Breast epithelium (tissue), 4 donors: ENCODE measurements at regions not wholly inside any gene's neighbourhood (a gene's known extent, or its start where the extent isn't known, plus 50 kb on each side); places are given as distances from the start of the nearest gene placed in this dataset.
"Not testable (repeated sequence)": the region's sequence is repeated elsewhere in the genome, so short reads cannot be mapped to it uniquely, and the experiment has no call there.

Experiments used
- DNase-seq, 2 donors: peaks; one replicate each; pipeline ENCODE4 v3.0.0-alpha.2; 2019; ENCODE audit warnings: low spot score in 2 of 2
- H3K27ac ChIP-seq, 2 donors: fragments of 200-600 bp; sonication (generic) in 1 of 2; one replicate each; pipeline ENCODE4 v1.5.1; 2016 to 2019; ENCODE audit warnings: mild to moderate bottlenecking in 1 of 2
- H3K27me3 ChIP-seq, 2 donors: fragments of 200-600 bp; sonication (generic) in 1 of 2; one replicate each; pipeline versions ENCODE4 v1.5.1 to v1.6.0; 2017 to 2019; ENCODE audit warnings: control low read depth in 1 of 2, mild to moderate bottlenecking in 1 of 2
- H3K36me3 ChIP-seq: fragments of 200-600 bp; one replicate; pipeline ENCODE4 v1.5.1; 2019
- H3K4me1 ChIP-seq, 2 donors: fragments of 200-600 bp; sonication (generic); one replicate each; pipeline ENCODE4 v1.5.1; 2016 to 2019; ENCODE audit warnings: control low read depth in 1 of 2
- H3K4me3 ChIP-seq, 3 donors: fragments of 200-600 bp; sonication (generic); 1 replicate in 2 of 3; 2 replicates in 1 of 3; pipeline ENCODE4 v1.5.1; 2016 to 2019; ENCODE audit warnings: mild to moderate bottlenecking in 3 of 3, moderate library complexity in 2 of 3
- H3K9me3 ChIP-seq, 2 donors: fragments of 200-600 bp; sonication (generic) in 1 of 2; one replicate each; pipeline ENCODE4 v1.5.1; 2016 to 2019; ENCODE audit warnings: control low read depth in 1 of 2
- POLR2A ChIP-seq: fragments of 450-650 bp; IDR thresholded peaks from one replicate; pipeline ENCODE4 v1.6.1; 2016; ENCODE audit warnings: antibody characterized with exemption, mild to moderate bottlenecking, moderate library complexity
- POLR2AphosphoS5 ChIP-seq, 3 donors: sonication (generic); formaldehyde crosslinking; IDR thresholded peaks; one replicate each; pipeline ENCODE4 v1.6.1; 2017; ENCODE audit warnings: antibody characterized with exemption in 3 of 3
- intact Hi-C: fragments of 100-400 bp; cut with DNase I; formaldehyde crosslinking; loops from one replicate; pipeline ENCODE4 v1.15.1; 2023; ENCODE audit warnings: low total_unique reads
- TF ChIP-seq, protein P1 (sequence below), 3 donors: fragments of 450-650 bp; IDR thresholded peaks; one replicate each; pipeline ENCODE4 v1.5.1; 2016 to 2017; ENCODE audit warnings: antibody characterized with exemption in 3 of 3, mild to moderate bottlenecking in 3 of 3, moderate library complexity in 3 of 3

- Histone ChIP-seq H3K9me3 (peaks cover 0 to 8% of the 10 kb centered on the region in 2 donors), H3K36me3 (no peaks in the 10 kb centered on the region), H3K4me3 (no peak overlapping the region), H3K27me3 (no peaks in the 10 kb centered on the region), H3K4me1 (no peaks in the 10 kb centered on the region), H3K27ac (no peak overlapping the region)
- intact Hi-C loops: no loop called here
- DNase-seq: no peak
- TF ChIP-seq POLR2A (no peak), POLR2AphosphoS5 (IDR thresholded peaks at IDR 0.05) (no peak)
- TF ChIP-seq, protein P1, sequence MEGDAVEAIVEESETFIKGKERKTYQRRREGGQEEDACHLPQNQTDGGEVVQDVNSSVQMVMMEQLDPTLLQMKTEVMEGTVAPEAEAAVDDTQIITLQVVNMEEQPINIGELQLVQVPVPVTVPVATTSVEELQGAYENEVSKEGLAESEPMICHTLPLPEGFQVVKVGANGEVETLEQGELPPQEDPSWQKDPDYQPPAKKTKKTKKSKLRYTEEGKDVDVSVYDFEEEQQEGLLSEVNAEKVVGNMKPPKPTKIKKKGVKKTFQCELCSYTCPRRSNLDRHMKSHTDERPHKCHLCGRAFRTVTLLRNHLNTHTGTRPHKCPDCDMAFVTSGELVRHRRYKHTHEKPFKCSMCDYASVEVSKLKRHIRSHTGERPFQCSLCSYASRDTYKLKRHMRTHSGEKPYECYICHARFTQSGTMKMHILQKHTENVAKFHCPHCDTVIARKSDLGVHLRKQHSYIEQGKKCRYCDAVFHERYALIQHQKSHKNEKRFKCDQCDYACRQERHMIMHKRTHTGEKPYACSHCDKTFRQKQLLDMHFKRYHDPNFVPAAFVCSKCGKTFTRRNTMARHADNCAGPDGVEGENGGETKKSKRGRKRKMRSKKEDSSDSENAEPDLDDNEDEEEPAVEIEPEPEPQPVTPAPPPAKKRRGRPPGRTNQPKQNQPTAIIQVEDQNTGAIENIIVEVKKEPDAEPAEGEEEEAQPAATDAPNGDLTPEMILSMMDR (IDR thresholded peaks at IDR 0.05): no peak
Measured at GRCh38 chr16:8053437-8053836, 536.9 kb downstream of the TMEM114 start.

DNA sequence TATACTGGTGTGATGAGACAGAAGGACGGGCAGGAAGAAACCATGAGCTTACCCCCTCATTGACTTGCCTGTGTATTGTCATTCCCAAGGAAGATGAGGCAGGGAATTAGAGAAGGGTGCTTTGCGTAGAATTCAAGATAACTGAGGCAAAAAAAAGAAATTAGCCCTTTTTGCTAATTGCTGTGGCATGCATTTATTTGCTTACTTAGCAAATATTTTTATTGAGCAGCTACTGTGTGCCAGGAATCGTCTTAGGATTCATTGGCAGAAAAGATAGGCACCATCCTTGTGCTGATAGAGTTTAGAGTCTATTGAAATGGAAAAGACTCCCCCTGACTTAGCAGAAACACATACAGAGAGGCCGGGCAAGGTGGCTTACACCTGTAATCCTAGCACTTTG is 541.9 kb downstream of the TMEM114 start:
- TF ChIP-seq POLR2A: no peak
- TF ChIP-seq, protein P1 (IDR thresholded peaks at IDR 0.05): no peak
- no peak for TF ChIP-seq POLR2AphosphoS5 (IDR thresholded peaks at IDR 0.05)

GRCh38 chr16:8047736-8048135 is 542.6 kb downstream of the TMEM114 start:
- Histone ChIP-seq H3K4me1 (no peaks in the 10 kb centered on the region), H3K27me3 (no peaks in the 10 kb centered on the region), H3K4me3 (no peak overlapping the region), H3K36me3 (no peaks in the 10 kb centered on the region), H3K27ac (no peak overlapping the region), H3K9me3 (peaks cover 0 to 9% of the 10 kb centered on the region in 2 donors)
- no peak for DNase-seq
- intact Hi-C loops: no loop called here
- TF ChIP-seq POLR2A: no peak
- no peak for TF ChIP-seq POLR2AphosphoS5 (IDR thresholded peaks at IDR 0.05)
- TF ChIP-seq, protein P1 (IDR thresholded peaks at IDR 0.05): no peak

More for the DNA sequence above, 541.9 kb downstream of the TMEM114 start:
- intact Hi-C loops: no loop called here
- H3K4me1 ChIP-seq: no peaks in the 10 kb centered on the region
- H3K27ac ChIP-seq: no peak overlapping the region
- no peak for DNase-seq
- H3K27me3 ChIP-seq: no peaks in the 10 kb centered on the region
- H3K4me3 ChIP-seq: no peak overlapping the region
- peaks cover 0 to 8% of the 10 kb centered on the region in 2 donors for H3K9me3 ChIP-seq
- no peaks in the 10 kb centered on the region for H3K36me3 ChIP-seq

DNA sequence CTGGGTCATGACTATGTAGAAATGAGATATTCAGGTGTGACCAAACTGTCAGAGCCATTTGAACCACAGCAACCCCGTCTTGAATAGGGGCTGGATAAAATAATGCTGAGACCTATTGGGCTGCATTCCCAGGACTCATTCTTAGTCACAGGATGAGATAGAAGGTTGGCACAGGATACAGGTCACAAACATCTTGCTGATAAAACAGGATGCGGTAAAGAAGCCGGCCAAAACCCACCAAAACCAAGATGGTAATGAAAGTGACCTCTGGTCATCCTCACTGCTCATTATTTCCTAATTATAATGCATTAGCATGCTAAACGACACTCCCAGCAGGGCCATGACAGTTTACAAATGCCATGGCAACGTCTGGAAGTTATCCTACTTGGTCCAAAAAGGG is 545.5 kb downstream of the TMEM114 start:
- H3K36me3 ChIP-seq: no peaks in the 10 kb centered on the region
- no peak overlapping the region for H3K4me3 ChIP-seq
- H3K27me3 ChIP-seq: no peaks in the 10 kb centered on the region
- H3K9me3 ChIP-seq: peaks cover 0 to 5% of the 10 kb centered on the region in 2 donors
- H3K27ac ChIP-seq: no peak overlapping the region
- TF ChIP-seq POLR2AphosphoS5 (IDR thresholded peaks at IDR 0.05): no peak
- TF ChIP-seq, protein P1 (IDR thresholded peaks at IDR 0.05): no peak
- TF ChIP-seq POLR2A: no peak
- DNase-seq: no peak
- intact Hi-C loops: no loop called here
- no peaks in the 10 kb centered on the region for H3K4me1 ChIP-seq

- no peak for DNase-seq
- no peaks in the 10 kb centered on the region for H3K4me1 ChIP-seq
- intact Hi-C loops: no loop called here
- H3K4me3 ChIP-seq: no peak overlapping the region
- no peaks in the 10 kb centered on the region for H3K36me3 ChIP-seq
- TF ChIP-seq, protein P1 (IDR thresholded peaks at IDR 0.05): no peak
- TF ChIP-seq POLR2A (no peak), POLR2AphosphoS5 (IDR thresholded peaks at IDR 0.05) (no peak)
- no peak overlapping the region for H3K27ac ChIP-seq
- no peaks in the 10 kb centered on the region for H3K27me3 ChIP-seq
- no peaks in the 10 kb centered on the region for H3K9me3 ChIP-seq
Measured at GRCh38 chr16:8032406-8032805, 557.9 kb downstream of the TMEM114 start.

- H3K9me3 ChIP-seq, H3K27me3 ChIP-seq, H3K36me3 ChIP-seq, H3K27ac ChIP-seq, H3K4me3 ChIP-seq, DNase-seq, H3K4me1 ChIP-seq, intact Hi-C loops: not testable (repeated sequence)
Measured at GRCh38 chr16:8030004-8030403, 560.3 kb downstream of the TMEM114 start.
